Neutrophil (primary cell): ENCODE measurements at regions not wholly inside any gene's neighbourhood (a gene's known extent, or its start where the extent isn't known, plus 50 kb on each side); places are given as distances from the start of the nearest gene placed in this dataset.

Experiments used
- H3K27ac ChIP-seq: fragments of 200-600 bp; sonication (generic); 2 replicates; pipeline ENCODE4 v1.5.1; 2016; ENCODE audit warnings: mild to moderate bottlenecking, moderate library complexity
- H3K27me3 ChIP-seq: fragments of 200-600 bp; sonication (generic); 2 replicates; pipeline ENCODE4 v1.6.0; 2016; ENCODE audit warnings: mild to moderate bottlenecking
- H3K36me3 ChIP-seq: fragments of 200-600 bp; sonication (generic); 2 replicates; pipeline ENCODE4 v1.5.1; 2017
- H3K4me1 ChIP-seq, 2 experiments: fragments of 200-600 bp in 1 of 2; sonication (generic) in 1 of 2; 1 replicate in 1 of 2; 2 replicates in 1 of 2; pipeline versions ENCODE4 v1.5.1 to v1.6.1; 2013 to 2016; ENCODE audit warnings: low read depth in 1 of 2, low read length in 1 of 2, mild to moderate bottlenecking in 1 of 2, moderate library complexity in 1 of 2; ENCODE audit not compliant: control insufficient read depth in 1 of 2, insufficient read depth in 1 of 2
- H3K4me3 ChIP-seq, 2 experiments: fragments of 200-600 bp in 1 of 2; sonication (generic) in 1 of 2; 1 replicate in 1 of 2; 2 replicates in 1 of 2; pipeline ENCODE4 v1.5.1; 2013 to 2016; ENCODE audit warnings: low read depth in 1 of 2, low read length in 1 of 2, mild to moderate bottlenecking in 1 of 2, moderate library complexity in 1 of 2
- H3K9me3 ChIP-seq: fragments of 200-600 bp; sonication (generic); 2 replicates; pipeline ENCODE4 v1.5.1; 2016
- TF ChIP-seq, protein P1 (sequence below): fragments of 200-600 bp; sonication (generic); IDR thresholded peaks from 2 replicates; pipeline ENCODE4 v1.5.1; 2016; ENCODE audit warnings: antibody characterized with exemption

- no peaks in the 10 kb centered on the region for H3K27me3 ChIP-seq
- no peak overlapping the region for H3K4me3 ChIP-seq
- no peak overlapping the region for H3K27ac ChIP-seq
- TF ChIP-seq, protein P1, sequence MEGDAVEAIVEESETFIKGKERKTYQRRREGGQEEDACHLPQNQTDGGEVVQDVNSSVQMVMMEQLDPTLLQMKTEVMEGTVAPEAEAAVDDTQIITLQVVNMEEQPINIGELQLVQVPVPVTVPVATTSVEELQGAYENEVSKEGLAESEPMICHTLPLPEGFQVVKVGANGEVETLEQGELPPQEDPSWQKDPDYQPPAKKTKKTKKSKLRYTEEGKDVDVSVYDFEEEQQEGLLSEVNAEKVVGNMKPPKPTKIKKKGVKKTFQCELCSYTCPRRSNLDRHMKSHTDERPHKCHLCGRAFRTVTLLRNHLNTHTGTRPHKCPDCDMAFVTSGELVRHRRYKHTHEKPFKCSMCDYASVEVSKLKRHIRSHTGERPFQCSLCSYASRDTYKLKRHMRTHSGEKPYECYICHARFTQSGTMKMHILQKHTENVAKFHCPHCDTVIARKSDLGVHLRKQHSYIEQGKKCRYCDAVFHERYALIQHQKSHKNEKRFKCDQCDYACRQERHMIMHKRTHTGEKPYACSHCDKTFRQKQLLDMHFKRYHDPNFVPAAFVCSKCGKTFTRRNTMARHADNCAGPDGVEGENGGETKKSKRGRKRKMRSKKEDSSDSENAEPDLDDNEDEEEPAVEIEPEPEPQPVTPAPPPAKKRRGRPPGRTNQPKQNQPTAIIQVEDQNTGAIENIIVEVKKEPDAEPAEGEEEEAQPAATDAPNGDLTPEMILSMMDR = no peak
- peaks cover 23 to 32% of the 10 kb centered on the region in 2 experiments for H3K4me1 ChIP-seq
- no peaks in the 10 kb centered on the region for H3K36me3 ChIP-seq
- H3K9me3 ChIP-seq = no peaks in the 10 kb centered on the region
Observed at GRCh38 chr1:167159782-167160181, 60.9 kb upstream of the POU2F1 start.

DNA sequence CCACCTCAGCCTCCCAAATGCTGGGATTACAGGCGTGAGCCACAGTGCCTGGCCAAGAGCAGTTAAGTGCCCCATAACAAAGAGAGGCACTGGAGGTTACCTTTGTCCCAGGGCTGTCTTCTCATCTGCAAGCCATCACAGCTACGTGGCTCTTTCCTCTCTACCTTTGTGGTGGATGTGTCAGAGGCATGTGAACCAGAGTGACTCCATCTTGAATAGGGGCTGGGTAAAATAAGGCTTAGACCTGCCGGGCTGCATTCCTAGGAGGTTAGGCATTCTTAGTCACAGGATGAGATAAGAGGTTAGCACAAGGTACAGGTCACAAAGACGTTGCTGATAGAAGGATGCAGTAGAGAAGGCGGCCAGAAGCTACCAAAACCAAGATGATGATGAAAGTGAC is 59.4 kb upstream of the POU2F1 start:
- Histone ChIP-seq H3K9me3 (no peaks in the 10 kb centered on the region), H3K4me3 (no peak overlapping the region), H3K4me1 (peaks cover 23 to 32% of the 10 kb centered on the region in 2 experiments), H3K27me3 (no peaks in the 10 kb centered on the region), H3K27ac (no peak overlapping the region), H3K36me3 (no peaks in the 10 kb centered on the region)
- TF ChIP-seq, protein P1 = no peak

GRCh38 chr1:167161762-167162161 is 58.9 kb upstream of the POU2F1 start:
- Histone ChIP-seq H3K27ac (no peak overlapping the region), H3K36me3 (no peaks in the 10 kb centered on the region), H3K4me3 (no peak overlapping the region), H3K27me3 (no peaks in the 10 kb centered on the region), H3K4me1 (peaks cover 23 to 32% of the 10 kb centered on the region in 2 experiments), H3K9me3 (no peaks in the 10 kb centered on the region)
- TF ChIP-seq, protein P1 = no peak

DNA sequence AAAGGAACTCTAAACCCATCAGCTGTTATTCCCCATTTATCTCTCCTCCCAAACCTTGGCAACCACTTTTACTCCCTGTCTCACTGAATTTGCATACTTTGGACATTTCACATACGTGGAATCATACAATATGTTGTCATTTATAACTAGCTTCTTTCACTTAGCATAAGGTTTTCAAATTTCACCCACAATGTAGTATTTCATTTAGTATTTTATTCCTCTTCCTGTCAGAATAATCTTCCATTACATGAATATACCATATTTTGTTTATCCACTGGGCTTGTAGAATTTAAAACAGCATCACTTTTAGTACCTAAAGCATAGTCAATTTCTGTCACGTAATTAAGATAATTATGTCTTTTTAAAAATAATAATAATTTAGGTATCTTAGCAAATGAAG is 55.5 kb upstream of the POU2F1 start:
- H3K36me3 ChIP-seq = no peaks in the 10 kb centered on the region

DNA sequence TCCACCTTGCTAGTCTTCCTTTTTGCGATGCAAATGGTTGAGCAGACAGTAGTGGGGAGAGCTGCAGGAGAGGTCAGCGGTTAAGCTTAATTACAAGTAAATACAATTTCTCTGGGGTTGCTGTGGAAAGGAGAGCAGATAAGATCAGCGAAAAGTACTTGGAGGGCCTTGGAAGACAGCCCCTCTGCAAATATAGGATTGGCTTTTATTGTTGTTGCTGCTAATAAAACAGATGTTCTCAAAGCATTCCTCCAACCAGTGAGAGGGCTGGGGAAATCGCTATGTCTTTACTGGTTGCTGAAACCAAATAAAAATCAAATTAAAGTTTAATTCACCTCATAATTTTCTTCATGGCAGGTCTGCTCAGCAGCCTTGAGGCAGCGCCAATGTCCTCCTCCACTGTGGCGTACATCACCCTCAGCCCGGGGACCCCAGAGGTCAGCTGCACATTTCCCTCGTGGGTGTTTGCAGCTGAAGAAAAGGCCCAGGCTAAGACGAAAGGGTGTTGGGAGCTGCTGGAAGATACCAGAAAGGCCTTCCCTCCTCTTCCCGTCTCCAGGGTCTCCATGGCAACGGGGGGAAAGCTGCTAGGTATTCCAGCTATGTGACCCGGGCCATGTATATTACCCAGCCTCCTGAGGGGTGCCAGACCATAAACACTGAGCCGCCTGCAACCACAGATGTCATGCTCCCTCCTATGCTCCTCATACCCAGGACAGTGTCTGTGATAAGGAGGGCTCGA is 54.6 kb upstream of the POU2F1 start:
- no peaks in the 10 kb centered on the region for H3K4me1 ChIP-seq

More for the DNA sequence above, 55.5 kb upstream of the POU2F1 start:
- Histone ChIP-seq H3K27me3 (no peaks in the 10 kb centered on the region), H3K27ac (no peak overlapping the region), H3K9me3 (no peaks in the 10 kb centered on the region), H3K4me3 (no peak overlapping the region), H3K4me1 (peaks cover 0 to 4% of the 10 kb centered on the region in 2 experiments)
- TF ChIP-seq, protein P1 = no peak

More for the DNA sequence above, 54.6 kb upstream of the POU2F1 start:
- Histone ChIP-seq H3K27ac (no peak overlapping the region), H3K4me3 (no peak overlapping the region), H3K9me3 (no peaks in the 10 kb centered on the region), H3K27me3 (no peaks in the 10 kb centered on the region), H3K36me3 (no peaks in the 10 kb centered on the region)
- TF ChIP-seq, protein P1 = no peak
